ENCODE measurements at regions not wholly inside any gene's neighbourhood (a gene's known extent, or its start where the extent isn't known, plus 50 kb on each side); places are given as distances from the start of the nearest gene placed in this dataset.

GRCh38 chr6:113140721-113141120, 716.4 kb upstream of the MARCKS start:
- Histone ChIP-seq H3K4me2 (ENCODE audit: low read length) (no peak overlapping the region), H3K27ac (ENCODE audit: low read depth, low read length) (no peak overlapping the region), H3K36me3 (ENCODE audit: insufficient read depth, low read length) (no peaks in the 10 kb centered on the region), H3K79me2 (ENCODE audit: insufficient read depth, low read length) (no peaks in the 10 kb centered on the region), H3K9ac (ENCODE audit: low read length) (no peak overlapping the region), H2AFZ (ENCODE audit: low read depth, low read length) (no peak overlapping the region), H3K27me3 (ENCODE audit: insufficient read depth, low read length) (no peaks in the 10 kb centered on the region), H3K4me1 (ENCODE audit: insufficient read depth, low read length) (no peaks in the 10 kb centered on the region), H4K20me1 (ENCODE audit: insufficient read depth, low read length) (no peaks in the 10 kb centered on the region), H3K9me3 (ENCODE audit: insufficient read depth, low read depth, low read length) (no peaks in the 10 kb centered on the region), H3K4me3 (ENCODE audit: insufficient read depth, low read depth, low read length) (no peak overlapping the region)
- no peak for FAIRE-seq
- H3K4me1 Mint-ChIP-seq (ENCODE audit: low read depth, unreplicated experiment) = peaks cover 3% of the 10 kb centered on the region
- no peak overlapping the region for H3K27ac Mint-ChIP-seq (ENCODE audit: unreplicated experiment)
- no peaks in the 10 kb centered on the region for H3K36me3 Mint-ChIP-seq (ENCODE audit: low read depth, unreplicated experiment)
- no peak overlapping the region for H3K4me3 Mint-ChIP-seq (ENCODE audit: unreplicated experiment)
- TF ChIP-seq CTCF (IDR thresholded peaks at IDR 0.05; ENCODE audit: insufficient read depth, low read depth, low read length) (no peak), EZH2 (IDR thresholded peaks at IDR 0.05; ENCODE audit: insufficient read depth, low read length) (no peak)
- H3K27me3 Mint-ChIP-seq (ENCODE audit: low read depth, unreplicated experiment) = no peaks in the 10 kb centered on the region
- no peaks in the 10 kb centered on the region for H3K9me3 Mint-ChIP-seq (ENCODE audit: unreplicated experiment)
- DNase-seq (ENCODE audit: low read depth) = no peak

GRCh38 chr6:113141901-113142300, 715.2 kb upstream of the MARCKS start:
- no peaks in the 10 kb centered on the region for H3K36me3 Mint-ChIP-seq (ENCODE audit: low read depth, unreplicated experiment)
- TF ChIP-seq CTCF (IDR thresholded peaks at IDR 0.05; ENCODE audit: insufficient read depth, low read depth, low read length) (no peak), EZH2 (IDR thresholded peaks at IDR 0.05; ENCODE audit: insufficient read depth, low read length) (no peak)
- H3K4me1 Mint-ChIP-seq (ENCODE audit: low read depth, unreplicated experiment) = peaks cover 5% of the 10 kb centered on the region
- H3K27ac Mint-ChIP-seq (ENCODE audit: unreplicated experiment) = no peak overlapping the region
- no peaks in the 10 kb centered on the region for H3K79me2 ChIP-seq (ENCODE audit: insufficient read depth, low read length)
- DNase-seq (ENCODE audit: low read depth) = no peak
- H4K20me1 ChIP-seq (ENCODE audit: insufficient read depth, low read length) = no peaks in the 10 kb centered on the region
- no peak overlapping the region for H3K4me3 ChIP-seq (ENCODE audit: insufficient read depth, low read depth, low read length)
- H3K9me3 Mint-ChIP-seq (ENCODE audit: unreplicated experiment) = no peaks in the 10 kb centered on the region
- H2AFZ ChIP-seq (ENCODE audit: low read depth, low read length) = no peak overlapping the region
- H3K27me3 Mint-ChIP-seq (ENCODE audit: low read depth, unreplicated experiment) = no peaks in the 10 kb centered on the region
- no peaks in the 10 kb centered on the region for H3K27me3 ChIP-seq (ENCODE audit: insufficient read depth, low read length)
- no peaks in the 10 kb centered on the region for H3K4me1 ChIP-seq (ENCODE audit: insufficient read depth, low read length)
- H3K4me3 Mint-ChIP-seq (ENCODE audit: unreplicated experiment) = no peak overlapping the region
- FAIRE-seq = peak; percentile 50
- no peak overlapping the region for H3K4me2 ChIP-seq (ENCODE audit: low read length)
- H3K36me3 ChIP-seq (ENCODE audit: insufficient read depth, low read length) = no peaks in the 10 kb centered on the region
- no peak overlapping the region for H3K27ac ChIP-seq (ENCODE audit: low read depth, low read length)
- H3K9me3 ChIP-seq (ENCODE audit: insufficient read depth, low read depth, low read length) = no peaks in the 10 kb centered on the region
- H3K9ac ChIP-seq (ENCODE audit: low read length) = no peak overlapping the region

- no peak overlapping the region for H2AFZ ChIP-seq (ENCODE audit: low read depth, low read length)
- no peak overlapping the region for H3K27ac ChIP-seq (ENCODE audit: low read depth, low read length)
- H3K27me3 ChIP-seq (ENCODE audit: insufficient read depth, low read length) = no peaks in the 10 kb centered on the region
- H3K9me3 Mint-ChIP-seq (ENCODE audit: unreplicated experiment) = no peaks in the 10 kb centered on the region
- H4K20me1 ChIP-seq (ENCODE audit: insufficient read depth, low read length) = no peaks in the 10 kb centered on the region
- H3K4me1 Mint-ChIP-seq (ENCODE audit: low read depth, unreplicated experiment) = peaks cover 10% of the 10 kb centered on the region
- H3K9ac ChIP-seq (ENCODE audit: low read length) = no peak overlapping the region
- no peaks in the 10 kb centered on the region for H3K27me3 Mint-ChIP-seq (ENCODE audit: low read depth, unreplicated experiment)
- DNase-seq (ENCODE audit: low read depth) (no peak), FAIRE-seq (no peak)
- H3K4me3 ChIP-seq (ENCODE audit: insufficient read depth, low read depth, low read length) = no peak overlapping the region
- no peak for TF ChIP-seq CTCF (IDR thresholded peaks at IDR 0.05; ENCODE audit: insufficient read depth, low read depth, low read length)
- no peak for TF ChIP-seq EZH2 (IDR thresholded peaks at IDR 0.05; ENCODE audit: insufficient read depth, low read length)
- H3K9me3 ChIP-seq (ENCODE audit: insufficient read depth, low read depth, low read length) = no peaks in the 10 kb centered on the region
- H3K79me2 ChIP-seq (ENCODE audit: insufficient read depth, low read length) = no peaks in the 10 kb centered on the region
- no peak overlapping the region for H3K4me3 Mint-ChIP-seq (ENCODE audit: unreplicated experiment)
- no peak overlapping the region for H3K4me2 ChIP-seq (ENCODE audit: low read length)
- H3K36me3 Mint-ChIP-seq (ENCODE audit: low read depth, unreplicated experiment) = no peaks in the 10 kb centered on the region
- no peaks in the 10 kb centered on the region for H3K36me3 ChIP-seq (ENCODE audit: insufficient read depth, low read length)
- H3K27ac Mint-ChIP-seq (ENCODE audit: unreplicated experiment) = no peak overlapping the region
- H3K4me1 ChIP-seq (ENCODE audit: insufficient read depth, low read length) = no peaks in the 10 kb centered on the region
Observed at GRCh38 chr6:113142671-113143174, 714.4 kb upstream of the MARCKS start.
